Fibroblast of lung (primary cell): ENCODE measurements at regions not wholly inside any gene's neighbourhood (a gene's known extent, or its start where the extent isn't known, plus 50 kb on each side); places are given as distances from the start of the nearest gene placed in this dataset.

Source experiments
- DNase-seq, 2 donors: peaks; one replicate each; pipeline versions ENCODE4 v3.0.0 to v3.0.0-alpha.2; 2010; ENCODE audit warnings: low read depth in 2 of 2
- H2AFZ ChIP-seq: 2 replicates; pipeline ENCODE4 v1.5.1; 2012; ENCODE audit warnings: low read length, control low read depth, inconsistent platforms
- H3K27ac ChIP-seq: 2 replicates; pipeline ENCODE4 v1.5.1; 2011; ENCODE audit warnings: low read length, control low read depth; ENCODE audit not compliant: insufficient read depth
- H3K27me3 ChIP-seq: 2 replicates; pipeline ENCODE4 v1.5.1; 2011; ENCODE audit warnings: mild to moderate bottlenecking, low read length; ENCODE audit not compliant: control insufficient read depth, insufficient read depth
- H3K36me3 ChIP-seq: 2 replicates; pipeline ENCODE4 v1.5.1; 2011; ENCODE audit warnings: low read length; ENCODE audit not compliant: control insufficient read depth, insufficient read depth
- H3K4me1 ChIP-seq: 2 replicates; pipeline ENCODE4 v1.5.1; 2011; ENCODE audit warnings: low read length; ENCODE audit not compliant: control insufficient read depth, insufficient read depth; ENCODE audit errors: extremely low read depth
- H3K4me2 ChIP-seq: 2 replicates; pipeline ENCODE4 v1.5.1; 2011; ENCODE audit warnings: low read length, control low read depth; ENCODE audit not compliant: insufficient read depth; ENCODE audit errors: extremely low read depth
- H3K4me3 ChIP-seq, 4 experiments: fragments of 200-600 bp in 1 of 4; sonication (generic) in 1 of 4; replicated peaks in 1 of 4; 2 replicates each; pipeline ENCODE4 v1.5.1; 2011 to 2016; ENCODE audit warnings: low read length in 4 of 4, low read depth in 3 of 4, mild to moderate bottlenecking in 3 of 4, control low read depth in 2 of 4, inconsistent platforms in 1 of 4, mixed read lengths in 1 of 4; ENCODE audit not compliant: insufficient read depth in 1 of 4; ENCODE audit errors: control extremely low read depth in 1 of 4
- H3K79me2 ChIP-seq: 2 replicates; pipeline ENCODE4 v1.5.1; 2012; ENCODE audit warnings: mild to moderate bottlenecking, low read length, inconsistent platforms; ENCODE audit not compliant: control insufficient read depth, insufficient read depth
- H3K9ac ChIP-seq: 2 replicates; pipeline ENCODE4 v1.5.1; 2011; ENCODE audit warnings: mild to moderate bottlenecking, low read length, control low read depth; ENCODE audit not compliant: insufficient read depth
- H3K9me3 ChIP-seq: 2 replicates; pipeline ENCODE4 v1.5.1; 2012; ENCODE audit warnings: low read depth, low read length; ENCODE audit not compliant: control insufficient read depth, insufficient read depth
- H4K20me1 ChIP-seq: 2 replicates; pipeline ENCODE4 v1.5.1; 2011; ENCODE audit warnings: low read length; ENCODE audit not compliant: control insufficient read depth, insufficient read depth; ENCODE audit errors: extremely low read depth
- EZH2 ChIP-seq: IDR thresholded peaks from 2 replicates; pipeline ENCODE4 v1.5.1; 2012; ENCODE audit warnings: low read length, control low read depth, mild to moderate bottlenecking; ENCODE audit errors: missing control alignments
- TF ChIP-seq, protein P1 (sequence below), 2 donors: IDR thresholded peaks in 1 of 2; conservative IDR thresholded peaks in 1 of 2; 1 replicate in 1 of 2; 2 replicates in 1 of 2; pipeline ENCODE4 v1.5.1; 2011 to 2012; ENCODE audit warnings: low read length in 2 of 2, control low read depth in 1 of 2, inconsistent platforms in 1 of 2, low read depth in 1 of 2, mild to moderate bottlenecking in 1 of 2

DNA sequence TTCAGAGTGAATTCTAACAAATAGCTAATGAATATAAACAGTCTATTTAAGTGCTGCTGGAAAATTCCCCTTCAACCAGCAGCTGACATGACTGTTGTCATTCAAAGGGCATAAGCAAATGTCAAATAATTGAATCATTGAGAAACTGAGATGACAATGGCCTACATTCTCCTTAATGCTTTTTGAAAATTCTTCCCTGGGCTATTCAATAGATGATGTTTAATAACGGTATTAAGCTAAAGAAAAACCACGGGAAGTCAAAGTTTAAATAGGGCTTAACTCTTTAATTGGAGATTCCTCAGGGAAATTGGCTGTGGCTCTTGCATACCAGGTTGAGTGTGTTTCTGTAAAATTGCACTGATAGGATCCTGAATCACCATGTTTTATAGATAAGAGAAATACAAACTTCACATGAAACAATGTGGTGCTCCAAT is 77.0 kb downstream of the ARL4A start:
- Histone ChIP-seq H3K27ac (no peak overlapping the region), H3K36me3 (no peaks in the 10 kb centered on the region), H3K4me1 (no peaks in the 10 kb centered on the region), H3K4me2 (no peak overlapping the region), H4K20me1 (no peaks in the 10 kb centered on the region), H3K4me3 (no peak overlapping the region), H3K9me3 (no peaks in the 10 kb centered on the region), H2AFZ (no peak overlapping the region), H3K9ac (no peak overlapping the region), H3K79me2 (no peaks in the 10 kb centered on the region), H3K27me3 (no peaks in the 10 kb centered on the region)
- TF ChIP-seq, protein P1, sequence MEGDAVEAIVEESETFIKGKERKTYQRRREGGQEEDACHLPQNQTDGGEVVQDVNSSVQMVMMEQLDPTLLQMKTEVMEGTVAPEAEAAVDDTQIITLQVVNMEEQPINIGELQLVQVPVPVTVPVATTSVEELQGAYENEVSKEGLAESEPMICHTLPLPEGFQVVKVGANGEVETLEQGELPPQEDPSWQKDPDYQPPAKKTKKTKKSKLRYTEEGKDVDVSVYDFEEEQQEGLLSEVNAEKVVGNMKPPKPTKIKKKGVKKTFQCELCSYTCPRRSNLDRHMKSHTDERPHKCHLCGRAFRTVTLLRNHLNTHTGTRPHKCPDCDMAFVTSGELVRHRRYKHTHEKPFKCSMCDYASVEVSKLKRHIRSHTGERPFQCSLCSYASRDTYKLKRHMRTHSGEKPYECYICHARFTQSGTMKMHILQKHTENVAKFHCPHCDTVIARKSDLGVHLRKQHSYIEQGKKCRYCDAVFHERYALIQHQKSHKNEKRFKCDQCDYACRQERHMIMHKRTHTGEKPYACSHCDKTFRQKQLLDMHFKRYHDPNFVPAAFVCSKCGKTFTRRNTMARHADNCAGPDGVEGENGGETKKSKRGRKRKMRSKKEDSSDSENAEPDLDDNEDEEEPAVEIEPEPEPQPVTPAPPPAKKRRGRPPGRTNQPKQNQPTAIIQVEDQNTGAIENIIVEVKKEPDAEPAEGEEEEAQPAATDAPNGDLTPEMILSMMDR (conservative IDR thresholded peaks at IDR 0.05 in 1 of 2, IDR thresholded peaks at IDR 0.05 in 1 of 2; ENCODE audit: low read depth in 1 of 2, low read length in 2 of 2): no peak
- no peak for TF ChIP-seq EZH2
- peak in 1 of 2 donors; percentile 59 for DNase-seq

DNA sequence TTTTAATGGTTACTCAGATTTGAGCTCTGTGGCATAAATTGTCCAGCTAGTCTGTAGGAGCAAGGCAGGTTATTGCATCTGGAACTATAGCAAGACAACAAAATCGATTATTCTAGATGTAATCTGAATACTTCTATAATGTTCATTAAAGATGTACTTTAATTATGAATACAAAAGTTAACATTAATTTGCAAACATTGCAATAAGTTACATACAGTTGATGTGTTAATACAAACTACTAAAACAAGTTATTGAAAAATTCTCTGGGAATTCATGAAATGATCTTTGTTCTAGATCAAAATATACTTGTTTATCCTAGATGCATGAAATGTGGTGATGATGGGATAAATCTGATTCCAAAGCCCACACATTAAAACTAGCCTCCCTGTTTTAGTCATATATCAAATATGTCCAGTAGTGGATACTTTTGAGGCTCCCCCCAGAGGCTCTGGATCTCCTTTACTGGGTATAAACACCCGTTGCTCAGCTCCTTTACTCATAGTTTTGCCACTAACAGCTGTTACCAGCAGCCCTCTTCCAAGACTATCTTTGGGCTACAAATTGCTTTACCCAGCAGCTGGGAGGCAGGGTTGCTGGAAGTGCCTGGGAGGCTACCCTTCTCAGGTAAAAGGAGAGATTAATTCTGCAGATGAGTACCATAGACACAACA is 78.1 kb downstream of the ARL4A start:
- Histone ChIP-seq H3K4me2 (no peak overlapping the region), H3K36me3 (no peaks in the 10 kb centered on the region), H3K9ac (no peak overlapping the region), H3K9me3 (no peaks in the 10 kb centered on the region), H4K20me1 (no peaks in the 10 kb centered on the region), H3K27me3 (no peaks in the 10 kb centered on the region), H3K27ac (no peak overlapping the region), H3K4me1 (peaks cover 3% of the 10 kb centered on the region), H2AFZ (no peak overlapping the region), H3K4me3 (no peak overlapping the region), H3K79me2 (no peaks in the 10 kb centered on the region)
- peak; percentile 36 to 38 for DNase-seq
- TF ChIP-seq EZH2: no peak
- TF ChIP-seq, protein P1 (conservative IDR thresholded peaks at IDR 0.05 in 1 of 2, IDR thresholded peaks at IDR 0.05 in 1 of 2; ENCODE audit: low read depth in 1 of 2, low read length in 2 of 2): no peak

DNA sequence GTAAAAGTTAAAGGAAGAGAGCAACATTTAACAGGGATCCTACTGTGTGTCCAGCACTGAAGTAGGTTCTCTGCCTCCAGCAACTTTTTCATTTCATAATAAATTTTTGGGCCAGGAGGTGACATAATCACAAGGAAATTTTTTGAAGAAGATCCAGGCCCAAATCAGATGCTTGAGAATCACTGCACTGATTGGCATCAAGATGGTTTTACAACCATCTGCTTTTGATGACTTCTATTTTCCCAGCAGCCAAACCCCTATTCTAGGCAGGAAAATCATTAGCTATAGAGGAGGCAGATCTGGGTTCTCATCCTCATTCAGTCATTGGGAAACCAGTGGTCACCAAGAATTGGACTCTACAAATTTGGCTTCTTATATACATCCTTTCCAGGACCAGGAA is 79.0 kb downstream of the ARL4A start:
- no peak for DNase-seq
- no peak overlapping the region for H3K27ac ChIP-seq
- no peak overlapping the region for H2AFZ ChIP-seq

More for the DNA sequence above, 79.0 kb downstream of the ARL4A start:
- Histone ChIP-seq H3K79me2 (no peaks in the 10 kb centered on the region), H3K4me1 (peaks cover 3% of the 10 kb centered on the region), H3K4me2 (no peak overlapping the region), H3K27me3 (no peaks in the 10 kb centered on the region), H3K36me3 (no peaks in the 10 kb centered on the region), H3K9me3 (no peaks in the 10 kb centered on the region), H4K20me1 (no peaks in the 10 kb centered on the region), H3K4me3 (no peak overlapping the region), H3K9ac (no peak overlapping the region)
- TF ChIP-seq, protein P1 (conservative IDR thresholded peaks at IDR 0.05 in 1 of 2, IDR thresholded peaks at IDR 0.05 in 1 of 2; ENCODE audit: low read depth in 1 of 2, low read length in 2 of 2): no peak
- TF ChIP-seq EZH2: no peak
